ENCODE measurements at regions not wholly inside any gene's neighbourhood (a gene's known extent, or its start where the extent isn't known, plus 50 kb on each side); places are given as distances from the start of the nearest gene placed in this dataset.

DNA sequence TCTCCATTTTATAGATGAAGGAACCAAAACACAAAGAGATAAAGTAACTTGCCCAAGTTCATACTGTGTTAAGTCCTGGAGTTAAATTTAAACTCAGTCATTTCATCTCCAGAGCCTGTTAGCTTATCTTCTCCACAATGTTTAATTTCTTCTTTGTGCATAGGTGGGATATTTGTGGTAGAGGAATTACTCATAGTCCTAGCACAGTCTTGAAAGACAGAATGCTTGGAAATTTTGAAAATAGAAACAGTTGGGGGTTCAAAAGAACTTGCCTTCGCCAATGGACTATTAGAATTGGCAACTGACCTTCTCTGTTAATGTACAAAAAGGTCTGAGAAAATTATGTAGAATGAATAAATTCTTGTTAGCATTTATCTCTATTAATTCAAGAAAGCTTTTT, 832.0 kb upstream of the PRMT6 start:
- DNase-seq (ENCODE audit: extremely low read depth, low read depth) = no peak
- TF ChIP-seq CTCF (IDR thresholded peaks at IDR 0.05; ENCODE audit: low read depth, low read length) = no peak

GRCh38 chr1:106225403-106225802, 831.1 kb upstream of the PRMT6 start:
- TF ChIP-seq CTCF (IDR thresholded peaks at IDR 0.05; ENCODE audit: low read depth, low read length) = no peak
- DNase-seq (ENCODE audit: extremely low read depth, low read depth) = no peak

GRCh38 chr1:106226550-106226949, 829.9 kb upstream of the PRMT6 start:
- TF ChIP-seq CTCF (IDR thresholded peaks at IDR 0.05; ENCODE audit: low read depth, low read length) = no peak
- DNase-seq (ENCODE audit: extremely low read depth, low read depth) = no peak

GRCh38 chr1:106232128-106232527, 824.3 kb upstream of the PRMT6 start:
- TF ChIP-seq CTCF (IDR thresholded peaks at IDR 0.05; ENCODE audit: low read depth, low read length) = no peak
- no peak for DNase-seq (ENCODE audit: extremely low read depth, low read depth)

GRCh38 chr1:106233511-106233910, 823.0 kb upstream of the PRMT6 start:
- no peak for DNase-seq (ENCODE audit: extremely low read depth, low read depth)
- TF ChIP-seq CTCF (IDR thresholded peaks at IDR 0.05; ENCODE audit: low read depth, low read length) = no peak

DNA sequence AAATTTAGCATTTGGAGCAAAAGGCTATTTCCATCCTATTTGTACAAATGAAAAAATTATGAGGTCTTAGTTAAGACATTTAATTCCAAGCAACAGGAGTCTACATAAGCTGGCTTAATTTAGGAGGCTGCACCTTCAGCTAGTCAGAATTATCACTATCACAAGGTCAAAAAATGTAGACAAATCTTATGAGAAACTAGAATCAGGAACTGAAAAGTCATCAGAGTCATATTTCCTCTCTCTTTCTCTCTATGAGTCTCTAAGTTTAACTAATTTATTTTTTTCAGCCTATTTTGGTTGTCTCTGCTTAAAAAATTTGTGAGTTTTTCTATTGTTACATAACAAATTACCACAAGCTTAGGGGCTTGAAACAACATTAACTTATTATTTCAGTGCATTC, 807.1 kb upstream of the PRMT6 start:
- TF ChIP-seq CTCF (IDR thresholded peaks at IDR 0.05; ENCODE audit: low read depth, low read length) = no peak
- no peak for DNase-seq (ENCODE audit: extremely low read depth, low read depth)

- TF ChIP-seq CTCF (IDR thresholded peaks at IDR 0.05; ENCODE audit: low read depth, low read length) = no peak
- no peak for DNase-seq (ENCODE audit: extremely low read depth, low read depth)
These were observed 806.7 kb upstream of the PRMT6 start for GRCh38 chr1:106249810-106250209.
